Inferior parietal cortex (tissue), 1 donor: ENCODE measurements at regions not wholly inside any gene's neighbourhood (a gene's known extent, or its start where the extent isn't known, plus 50 kb on each side); places are given as distances from the start of the nearest gene placed in this dataset.

Source experiments
- DNase-seq: peaks from one replicate; pipeline ENCODE4 v3.0.0-alpha.2; 2016; ENCODE audit errors: extremely low spot score

GRCh38 chr12:19710811-19711793 is 271.8 kb downstream of the AEBP2 start:
- DNase-seq = no peak

- no peak for DNase-seq
Observed at GRCh38 chr12:19712041-19712440, 272.7 kb downstream of the AEBP2 start.

GRCh38 chr12:19718401-19718800 is 279.1 kb downstream of the AEBP2 start:
- DNase-seq = no peak

- DNase-seq = no peak
Observed at GRCh38 chr12:19719672-19720071, 280.4 kb downstream of the AEBP2 start.

- DNase-seq = no peak
Observed at GRCh38 chr12:19726122-19726521, 286.8 kb downstream of the AEBP2 start.

- DNase-seq = no peak
Observed at GRCh38 chr12:19726592-19726991, 287.3 kb downstream of the AEBP2 start.

GRCh38 chr12:19737019-19737418 is 297.7 kb downstream of the AEBP2 start:
- no peak for DNase-seq

- peak; percentile 89 for DNase-seq
Observed at GRCh38 chr12:19739195-19739776, 300.0 kb downstream of the AEBP2 start.

- no peak for DNase-seq
Observed at GRCh38 chr12:19740472-19741131, 301.3 kb downstream of the AEBP2 start.

- DNase-seq = no peak
Observed at GRCh38 chr12:19741132-19741489, 301.8 kb downstream of the AEBP2 start.

GRCh38 chr12:19744705-19745218 is 305.5 kb downstream of the AEBP2 start:
- no peak for DNase-seq

- no peak for DNase-seq
Observed at GRCh38 chr12:19746471-19746870, 307.2 kb downstream of the AEBP2 start.

GRCh38 chr12:19749906-19750574 is 310.7 kb downstream of the AEBP2 start:
- DNase-seq = no peak

- DNase-seq = no peak
Observed at GRCh38 chr12:19751078-19751477, 311.8 kb downstream of the AEBP2 start.

- DNase-seq = no peak
Observed at GRCh38 chr12:19752712-19753111, 313.4 kb downstream of the AEBP2 start.

- DNase-seq = no peak
Observed at GRCh38 chr12:19755136-19755535, 315.8 kb downstream of the AEBP2 start.

- DNase-seq = peak; percentile 56
Observed at GRCh38 chr12:19757317-19757877, 318.1 kb downstream of the AEBP2 start.

GRCh38 chr12:19759227-19759626 is 319.9 kb downstream of the AEBP2 start:
- DNase-seq = no peak

GRCh38 chr12:19760611-19761010 is 321.3 kb downstream of the AEBP2 start:
- no peak for DNase-seq

GRCh38 chr12:19761463-19761862 is 322.2 kb downstream of the AEBP2 start:
- no peak for DNase-seq

GRCh38 chr12:19763488-19763887 is 324.2 kb downstream of the AEBP2 start:
- DNase-seq = no peak

- DNase-seq = no peak
Observed at GRCh38 chr12:19764408-19764807, 325.1 kb downstream of the AEBP2 start.
